ENCODE measurements at regions not wholly inside any gene's neighbourhood (a gene's known extent, or its start where the extent isn't known, plus 50 kb on each side); places are given as distances from the start of the nearest gene placed in this dataset.

DNA sequence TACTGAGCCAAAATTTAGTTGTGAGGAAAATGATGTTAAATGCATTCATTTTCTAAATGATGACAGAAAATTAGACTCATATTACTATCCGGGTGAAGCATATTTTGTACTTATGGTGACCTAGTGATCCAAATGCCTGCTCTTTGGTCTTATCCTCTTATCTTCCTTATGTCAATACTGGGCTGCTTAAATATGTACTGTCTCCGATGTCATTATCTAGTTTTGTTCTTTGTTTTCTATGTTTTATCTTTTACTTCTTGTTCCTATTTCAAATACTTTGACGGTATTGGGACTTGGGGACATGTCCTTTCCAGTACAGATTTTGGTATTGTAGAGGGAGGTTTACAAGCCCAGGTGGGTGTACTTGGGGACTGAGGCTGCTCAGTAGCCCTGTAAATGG is 124.6 kb upstream of the ESR1 start:
- TF ChIP-seq POLR2A (IDR thresholded peaks at IDR 0.05) (no peak), CTCF (IDR thresholded peaks at IDR 0.05) (no peak)
